ENCODE measurements at regions not wholly inside any gene's neighbourhood (a gene's known extent, or its start where the extent isn't known, plus 50 kb on each side); places are given as distances from the start of the nearest gene placed in this dataset.

DNA sequence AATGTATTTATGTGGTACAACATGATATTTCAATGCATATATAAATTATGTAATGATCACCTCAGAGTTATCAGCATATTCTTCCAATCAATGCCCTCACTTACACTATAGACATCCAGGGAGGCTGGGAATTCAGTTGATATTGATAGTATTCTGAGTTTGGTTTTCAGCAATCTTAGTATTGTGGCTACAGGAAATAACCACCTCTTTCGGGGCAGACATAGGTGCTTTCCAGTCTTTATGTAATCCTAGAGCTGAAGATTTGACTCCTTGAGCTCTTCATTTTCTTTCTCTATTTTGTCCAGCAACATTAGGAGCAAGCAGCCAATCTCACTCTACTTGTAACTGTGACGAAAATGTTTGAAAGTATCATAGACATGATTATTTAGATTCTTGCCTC is 712.7 kb upstream of the KIRREL3 start:
- no peak for DNase-seq (ENCODE audit: low spot score)
- Histone ChIP-seq H3K27me3 (replicated peaks; ENCODE audit: insufficient read depth) (no peaks in the 10 kb centered on the region), H3K4me1 (ENCODE audit: control insufficient read depth in 1 of 2, low read depth in 2 of 2) (no peaks in the 10 kb centered on the region), H3K27ac (no peak overlapping the region), H3K9me3 (no peaks in the 10 kb centered on the region), H3K36me3 (no peaks in the 10 kb centered on the region), H3K4me3 (no peak overlapping the region)
- TF ChIP-seq, protein P1, sequence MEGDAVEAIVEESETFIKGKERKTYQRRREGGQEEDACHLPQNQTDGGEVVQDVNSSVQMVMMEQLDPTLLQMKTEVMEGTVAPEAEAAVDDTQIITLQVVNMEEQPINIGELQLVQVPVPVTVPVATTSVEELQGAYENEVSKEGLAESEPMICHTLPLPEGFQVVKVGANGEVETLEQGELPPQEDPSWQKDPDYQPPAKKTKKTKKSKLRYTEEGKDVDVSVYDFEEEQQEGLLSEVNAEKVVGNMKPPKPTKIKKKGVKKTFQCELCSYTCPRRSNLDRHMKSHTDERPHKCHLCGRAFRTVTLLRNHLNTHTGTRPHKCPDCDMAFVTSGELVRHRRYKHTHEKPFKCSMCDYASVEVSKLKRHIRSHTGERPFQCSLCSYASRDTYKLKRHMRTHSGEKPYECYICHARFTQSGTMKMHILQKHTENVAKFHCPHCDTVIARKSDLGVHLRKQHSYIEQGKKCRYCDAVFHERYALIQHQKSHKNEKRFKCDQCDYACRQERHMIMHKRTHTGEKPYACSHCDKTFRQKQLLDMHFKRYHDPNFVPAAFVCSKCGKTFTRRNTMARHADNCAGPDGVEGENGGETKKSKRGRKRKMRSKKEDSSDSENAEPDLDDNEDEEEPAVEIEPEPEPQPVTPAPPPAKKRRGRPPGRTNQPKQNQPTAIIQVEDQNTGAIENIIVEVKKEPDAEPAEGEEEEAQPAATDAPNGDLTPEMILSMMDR (IDR thresholded peaks at IDR 0.05) = no peak
- no peak for ATAC-seq (ENCODE audit: insufficient number of reproducible peaks, low FRiP score, low read depth)

DNA sequence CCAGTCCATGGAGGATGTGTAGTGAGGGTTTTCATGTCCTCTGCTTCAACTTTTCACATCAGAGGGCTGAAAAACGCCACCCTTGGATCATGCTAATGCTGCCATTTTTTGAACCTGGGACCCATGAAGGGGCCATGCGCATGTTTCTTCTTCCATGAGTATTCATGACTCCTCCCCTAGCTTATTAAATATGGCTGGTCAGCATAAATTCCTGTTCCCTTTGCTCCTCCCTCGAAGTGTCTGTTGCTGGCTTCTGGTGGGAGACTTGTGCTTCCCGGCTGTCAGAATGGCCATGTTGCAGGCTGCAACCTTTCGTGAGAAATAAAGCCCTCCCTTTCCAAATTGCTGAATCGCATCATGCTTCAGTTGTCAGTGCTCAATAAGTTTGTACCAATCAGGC is 711.2 kb upstream of the KIRREL3 start:
- H3K4me1 ChIP-seq (ENCODE audit: control insufficient read depth in 1 of 2, low read depth in 2 of 2) = no peaks in the 10 kb centered on the region
- TF ChIP-seq, protein P1 (IDR thresholded peaks at IDR 0.05) = no peak
- ATAC-seq (ENCODE audit: insufficient number of reproducible peaks, low FRiP score, low read depth) (no peak), DNase-seq (ENCODE audit: low spot score) (no peak)
- no peaks in the 10 kb centered on the region for H3K36me3 ChIP-seq
- H3K9me3 ChIP-seq = no peaks in the 10 kb centered on the region
- H3K27ac ChIP-seq = no peak overlapping the region
- H3K4me3 ChIP-seq = no peak overlapping the region
- no peaks in the 10 kb centered on the region for H3K27me3 ChIP-seq (replicated peaks; ENCODE audit: insufficient read depth)

DNA sequence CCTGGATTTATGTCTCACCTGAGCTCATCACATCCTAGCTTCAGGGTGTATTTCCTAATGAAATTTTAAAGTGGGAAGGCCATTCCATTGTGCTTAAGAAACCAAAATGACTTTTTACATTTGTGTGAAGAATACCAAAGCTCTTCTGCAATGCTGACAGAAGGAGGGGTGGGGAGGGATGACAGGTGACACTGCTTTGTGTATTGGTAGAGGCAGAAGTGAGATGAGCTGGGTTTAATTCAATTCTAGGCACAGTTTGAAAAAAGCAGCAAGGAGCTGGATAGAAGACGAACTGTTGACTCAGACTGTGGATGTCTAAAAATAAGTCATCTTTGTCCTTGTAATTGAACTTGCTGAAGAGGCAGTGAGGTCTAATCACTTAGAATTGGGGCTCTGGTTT is 710.3 kb upstream of the KIRREL3 start:
- H3K4me3 ChIP-seq = no peak overlapping the region
- H3K27me3 ChIP-seq (replicated peaks; ENCODE audit: insufficient read depth) = no peaks in the 10 kb centered on the region
- DNase-seq (ENCODE audit: low spot score) = no peak
- no peaks in the 10 kb centered on the region for H3K4me1 ChIP-seq (ENCODE audit: control insufficient read depth in 1 of 2, low read depth in 2 of 2)
- TF ChIP-seq, protein P1 (IDR thresholded peaks at IDR 0.05) = no peak
- no peak overlapping the region for H3K27ac ChIP-seq
- no peaks in the 10 kb centered on the region for H3K36me3 ChIP-seq
- H3K9me3 ChIP-seq = no peaks in the 10 kb centered on the region
- ATAC-seq (ENCODE audit: insufficient number of reproducible peaks, low FRiP score, low read depth) = no peak

DNA sequence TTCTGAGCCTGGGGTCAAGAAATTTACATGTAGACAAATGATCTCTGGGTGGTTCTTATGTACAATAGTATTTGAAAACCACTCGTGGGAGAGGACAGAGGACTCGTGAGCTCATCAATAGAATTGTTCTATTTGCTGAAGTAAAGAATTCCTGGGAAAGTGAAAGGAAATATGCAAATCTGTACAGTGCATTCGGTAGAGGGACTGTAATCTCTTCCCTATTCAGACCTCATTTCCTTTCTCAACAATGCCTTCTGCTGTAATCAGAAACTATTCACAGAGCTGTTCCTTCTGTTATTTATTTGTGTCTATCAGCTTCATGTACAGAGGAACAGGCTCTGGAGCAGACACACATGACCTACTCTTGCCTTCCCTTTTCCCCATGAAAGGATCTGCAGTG is 709.4 kb upstream of the KIRREL3 start:
- H3K9me3 ChIP-seq = no peaks in the 10 kb centered on the region
- TF ChIP-seq, protein P1 (IDR thresholded peaks at IDR 0.05) = no peak
- ATAC-seq (ENCODE audit: insufficient number of reproducible peaks, low FRiP score, low read depth) = no peak
- no peak overlapping the region for H3K4me3 ChIP-seq
- H3K27ac ChIP-seq = no peak overlapping the region
- H3K36me3 ChIP-seq = no peaks in the 10 kb centered on the region
- no peak for DNase-seq (ENCODE audit: low spot score)
- H3K27me3 ChIP-seq (replicated peaks; ENCODE audit: insufficient read depth) = no peaks in the 10 kb centered on the region
- no peaks in the 10 kb centered on the region for H3K4me1 ChIP-seq (ENCODE audit: control insufficient read depth in 1 of 2, low read depth in 2 of 2)

DNA sequence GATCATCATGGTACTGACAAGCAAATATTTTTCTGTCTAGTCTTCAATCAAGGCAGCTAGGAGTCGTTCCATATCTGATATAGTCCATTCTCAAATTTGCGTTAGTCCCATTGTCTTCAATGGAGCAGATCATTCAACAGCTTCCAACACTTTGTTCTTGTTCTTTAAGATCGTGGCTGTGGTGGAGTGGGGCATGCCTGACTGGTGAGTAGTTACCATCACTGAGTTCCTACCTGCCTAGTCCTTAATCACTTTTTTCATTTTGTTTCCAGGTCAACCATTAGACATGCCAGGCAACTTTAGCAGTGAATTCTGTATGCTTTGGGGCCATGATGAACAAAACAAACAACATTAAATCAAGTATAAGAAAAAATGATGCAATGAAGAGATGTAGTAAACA is 693.1 kb upstream of the KIRREL3 start:
- DNase-seq (ENCODE audit: low spot score) = no peak
- ATAC-seq (ENCODE audit: insufficient number of reproducible peaks, low FRiP score, low read depth) = no peak
- Histone ChIP-seq H3K4me1 (ENCODE audit: control insufficient read depth in 1 of 2, low read depth in 2 of 2) (no peaks in the 10 kb centered on the region), H3K36me3 (no peaks in the 10 kb centered on the region), H3K27ac (no peak overlapping the region), H3K27me3 (replicated peaks; ENCODE audit: insufficient read depth) (no peaks in the 10 kb centered on the region), H3K9me3 (no peaks in the 10 kb centered on the region), H3K4me3 (no peak overlapping the region)
- TF ChIP-seq, protein P1 (IDR thresholded peaks at IDR 0.05) = no peak
